GM21576 (cell line): ENCODE measurements at regions not wholly inside any gene's neighbourhood (a gene's known extent, or its start where the extent isn't known, plus 50 kb on each side); places are given as distances from the start of the nearest gene placed in this dataset.
A peak's percentile ranks its signal among the peaks of the same experiment; 100 is the strongest.
"Not testable (repeated sequence)": the region's sequence is repeated elsewhere in the genome, so short reads cannot be mapped to it uniquely, and the experiment has no call there.

Source experiments
- ATAC-seq: cut with Tn5 transposase; IDR thresholded peaks from one replicate; pipeline ENCODE4 v1.9.1; 2021; ENCODE audit warnings: mild to moderate bottlenecking, moderate library complexity; ENCODE audit not compliant: unreplicated experiment

DNA sequence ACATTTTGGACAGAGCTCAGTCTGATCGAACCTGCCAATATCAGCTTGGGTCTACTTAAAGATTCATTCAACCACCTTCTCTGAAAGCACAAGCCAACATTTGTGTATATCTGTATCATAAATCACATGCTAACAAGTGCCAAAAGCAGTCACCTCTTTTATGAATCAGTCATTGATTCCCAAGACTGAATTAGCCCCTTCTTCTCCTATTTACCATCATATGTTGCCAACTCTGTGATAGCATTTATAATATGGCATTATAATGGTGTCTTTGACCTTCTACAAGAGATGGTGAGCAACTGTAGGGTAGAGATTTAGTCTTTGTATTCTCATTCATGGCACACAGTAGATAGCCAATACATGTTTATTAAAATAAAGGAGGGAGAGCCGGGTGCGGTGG is 61.4 kb downstream of the DDX53 start:
- no peak for ATAC-seq

DNA sequence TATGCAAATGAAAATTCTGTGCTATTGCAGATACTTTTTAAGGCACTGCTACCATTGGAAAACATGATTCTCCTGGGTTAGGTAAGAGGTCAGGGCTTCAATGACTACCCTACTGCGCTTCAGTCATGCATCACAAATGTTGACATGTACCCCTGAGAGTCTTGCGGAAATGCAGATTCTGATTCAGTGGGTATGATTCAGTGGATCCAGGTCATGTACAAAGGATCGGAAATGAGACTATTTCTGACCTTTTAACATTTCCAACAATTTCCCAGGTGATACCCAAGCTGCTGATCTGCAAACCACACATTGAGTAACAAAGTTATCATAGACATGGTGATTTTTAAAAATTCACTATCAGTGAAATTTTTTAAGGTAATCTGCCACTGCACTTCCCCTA is 62.6 kb downstream of the DDX53 start:
- no peak for ATAC-seq

DNA sequence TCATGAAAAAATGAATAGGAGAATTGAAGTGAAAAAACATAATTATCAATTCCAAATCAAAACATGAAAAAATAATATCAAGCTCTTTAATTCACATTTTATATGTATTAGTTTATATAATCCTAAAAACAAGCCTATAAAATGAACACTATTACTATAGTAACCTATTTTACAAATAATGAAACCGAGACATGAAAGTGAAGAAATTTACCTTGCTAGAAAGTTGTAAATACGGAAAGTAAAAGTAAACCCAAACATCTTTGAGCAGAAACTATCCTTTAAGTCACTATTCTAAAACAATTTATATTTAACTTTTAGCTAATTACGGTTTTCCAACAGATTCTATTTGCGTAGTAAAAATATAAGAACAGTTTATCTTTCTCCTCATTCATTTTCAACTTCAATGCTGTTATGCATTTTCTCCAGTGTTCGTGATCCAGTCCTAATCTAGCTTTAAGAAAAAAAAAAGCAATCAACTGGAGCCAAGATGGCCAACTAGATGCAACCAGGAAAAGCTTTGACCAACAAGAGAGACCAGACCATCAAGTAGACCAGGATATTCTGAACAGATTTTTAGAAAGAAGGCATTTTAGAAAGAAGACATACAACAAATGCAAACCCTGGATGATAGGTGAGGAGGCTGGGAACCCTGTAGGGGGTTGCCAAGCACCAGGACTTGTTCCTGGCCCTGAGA is 67.0 kb downstream of the DDX53 start:
- peak; percentile 80 for ATAC-seq

DNA sequence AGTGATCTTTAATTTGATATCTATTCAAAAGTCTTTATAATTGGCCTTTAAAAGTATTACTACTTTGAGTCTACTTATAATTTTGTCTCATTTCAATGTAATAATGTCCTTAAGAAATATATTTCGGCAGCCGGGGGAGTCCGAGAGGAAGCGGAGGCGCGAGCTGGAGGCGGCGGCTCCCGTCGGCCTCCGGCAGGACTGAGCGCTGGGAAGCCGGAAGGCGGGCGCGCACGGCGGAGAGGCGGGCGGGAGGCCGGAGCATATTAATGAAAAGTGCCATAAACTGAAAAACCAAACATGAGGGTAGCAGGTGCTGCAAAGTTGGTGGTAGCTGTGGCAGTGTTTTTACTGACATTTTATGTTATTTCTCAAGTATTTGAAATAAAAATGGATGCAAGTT is 75.7 kb downstream of the DDX53 start:
- not testable (repeated sequence) for ATAC-seq

DNA sequence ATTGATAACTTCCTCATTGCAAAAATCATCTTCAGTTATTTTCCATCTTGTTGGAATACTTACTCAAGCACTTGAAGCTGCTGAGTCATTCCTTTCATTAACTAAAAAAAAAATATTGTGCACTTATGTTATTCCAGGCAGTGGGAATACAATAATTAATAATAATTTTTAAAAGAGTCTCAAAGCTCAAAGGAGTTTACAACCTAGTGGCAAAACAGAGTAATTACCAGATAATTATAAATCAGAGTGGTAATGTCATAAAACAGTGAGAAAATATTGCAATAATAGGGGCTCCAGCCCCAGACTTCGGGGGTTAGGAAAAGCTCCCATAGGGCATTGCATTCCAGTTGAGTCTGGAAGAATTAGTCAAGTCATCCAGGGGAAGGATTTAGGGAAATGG is 79.6 kb downstream of the DDX53 start:
- ATAC-seq, result no peak

DNA sequence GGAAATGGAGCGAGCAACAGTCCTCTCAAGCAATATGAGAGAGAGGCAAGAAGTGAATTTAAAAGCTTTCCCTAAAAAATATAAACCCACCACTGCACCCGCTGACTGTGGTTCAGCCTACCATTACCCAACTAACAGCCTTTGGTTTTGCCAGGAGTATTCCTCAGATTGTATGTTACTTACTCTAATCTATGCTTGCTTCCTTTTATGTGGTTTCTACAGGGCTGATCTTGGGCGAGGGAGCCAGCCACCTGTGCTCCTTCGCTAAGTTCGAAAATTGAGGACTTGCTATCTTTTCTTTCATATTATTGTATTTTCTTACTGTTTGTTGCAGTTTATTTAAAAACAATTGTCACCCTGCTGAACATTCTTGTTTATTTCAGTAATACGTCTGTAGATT is 101.1 kb downstream of the DDX53 start:
- no peak for ATAC-seq

DNA sequence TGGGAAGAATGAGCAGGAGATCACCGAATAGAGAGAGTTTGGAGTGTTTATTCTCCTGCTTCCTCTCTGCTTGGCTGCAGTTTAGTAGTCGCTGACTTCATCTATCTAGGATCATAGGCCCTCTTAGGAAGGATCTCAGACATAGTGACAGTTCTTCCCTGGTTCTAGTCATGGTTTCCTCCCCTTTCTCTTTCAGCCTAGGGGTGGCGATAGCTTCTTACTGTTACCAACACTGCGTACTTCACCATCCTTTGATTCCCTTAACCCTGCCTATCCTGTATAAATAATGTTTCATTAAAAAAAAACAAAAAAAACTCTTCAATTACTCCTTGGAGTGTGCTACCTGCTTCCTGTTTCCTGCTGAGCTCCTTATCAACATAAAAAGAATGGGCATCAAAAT is 103.8 kb downstream of the DDX53 start:
- no peak for ATAC-seq

DNA sequence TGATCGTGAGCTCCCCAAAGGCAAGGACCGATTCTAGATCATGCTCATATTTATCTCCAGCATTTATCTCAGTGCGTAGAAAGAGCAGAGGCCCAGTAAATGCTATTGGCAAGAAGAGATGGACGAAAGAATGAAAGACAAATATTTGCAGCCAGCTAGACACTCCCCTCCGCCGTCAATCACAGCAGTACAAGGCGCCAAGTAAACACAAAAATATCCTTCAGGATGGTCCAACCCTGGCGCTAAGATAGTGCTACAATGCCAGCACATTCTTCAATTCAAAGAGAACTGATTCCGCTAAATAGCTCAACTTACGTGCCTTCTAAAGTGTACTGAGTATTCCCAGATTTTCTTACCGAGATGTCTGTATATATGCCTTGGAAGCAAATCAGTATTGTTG is 114.5 kb downstream of the DDX53 start:
- no peak for ATAC-seq

DNA sequence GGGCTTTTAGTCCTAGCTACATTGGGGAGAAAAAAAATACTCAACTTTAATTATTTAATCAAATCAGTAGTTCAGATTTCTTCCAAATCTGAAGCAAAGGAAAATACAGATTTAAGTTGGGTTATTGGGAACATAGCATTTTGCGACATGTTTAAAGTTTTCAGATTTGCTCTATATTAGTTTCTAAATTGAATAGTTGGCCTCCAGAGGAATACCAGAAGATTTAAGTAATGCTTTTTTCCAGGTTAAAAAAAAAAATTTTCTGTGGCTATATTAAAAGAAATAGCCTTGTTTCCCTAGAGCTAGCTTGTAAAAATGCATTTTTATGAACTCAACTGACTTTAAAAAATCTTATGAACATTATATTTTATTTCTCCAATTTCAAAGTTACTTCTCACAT is 115.9 kb downstream of the DDX53 start:
- ATAC-seq, result no peak

DNA sequence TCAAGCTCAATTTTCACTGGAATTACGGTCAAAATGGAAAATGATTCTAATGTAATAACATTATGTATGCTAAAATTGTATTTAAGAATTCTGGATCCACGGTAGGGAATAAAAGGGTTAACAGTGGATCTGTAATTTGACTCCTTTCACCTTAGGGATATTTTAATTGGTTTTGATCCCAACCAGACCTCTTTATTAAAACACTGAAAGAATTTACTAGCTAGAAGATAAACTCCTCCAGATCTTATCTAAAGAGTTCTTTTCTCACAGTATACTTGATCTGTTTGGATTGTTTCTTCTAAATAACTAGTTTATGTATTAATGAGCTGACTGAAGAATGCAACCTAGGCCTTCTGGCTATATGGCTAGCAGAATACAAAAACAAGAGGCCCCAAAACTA is 118.4 kb downstream of the DDX53 start:
- ATAC-seq, result no peak

DNA sequence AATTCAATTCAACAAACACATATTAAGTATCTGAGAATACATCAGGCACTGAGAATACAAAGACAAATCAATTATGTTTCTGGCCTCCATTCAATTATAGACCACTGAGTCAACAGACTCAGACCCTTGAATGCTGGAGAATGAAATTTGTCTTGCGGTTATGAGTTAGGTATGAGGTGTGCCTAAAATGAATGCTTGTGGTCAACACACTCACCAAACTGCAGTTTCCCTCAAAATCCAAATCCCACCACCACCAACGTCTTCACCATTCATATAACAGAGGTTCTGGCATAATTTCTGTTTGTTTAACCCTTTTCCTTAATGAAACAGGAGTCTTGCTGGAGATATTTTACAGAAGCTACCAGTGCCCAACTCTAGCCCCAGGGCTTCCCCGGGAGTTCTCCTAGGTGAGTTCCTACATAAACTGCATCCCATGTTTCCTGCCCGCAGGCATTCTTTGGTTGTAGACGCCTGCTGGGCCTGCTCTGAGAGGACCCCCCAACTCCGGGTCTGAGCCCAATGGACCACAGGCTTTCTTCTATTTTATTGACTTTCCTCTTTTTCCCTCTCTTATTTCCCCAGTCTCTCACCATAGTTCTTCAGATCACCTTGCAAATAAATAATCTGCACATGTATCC is 119.2 kb downstream of the DDX53 start:
- no peak for ATAC-seq

DNA sequence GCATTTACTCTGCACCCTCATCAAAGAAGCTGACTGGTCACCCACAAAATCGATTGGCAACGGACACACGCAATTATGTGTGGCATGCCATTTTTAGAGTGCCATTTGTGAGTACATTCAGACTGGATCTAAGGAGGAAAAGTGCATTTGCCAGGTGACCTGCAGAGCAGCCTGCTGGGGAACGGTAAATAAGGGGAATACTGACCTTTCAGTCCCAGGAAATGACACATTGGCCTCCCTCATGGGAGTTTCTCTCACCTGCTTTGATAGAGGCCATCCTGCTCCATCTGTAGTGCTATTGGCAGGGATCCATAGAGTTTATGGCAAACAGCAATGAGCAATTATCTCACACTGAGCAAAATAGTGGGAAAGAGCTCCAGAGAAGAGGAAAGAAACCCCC is 127.8 kb downstream of the DDX53 start:
- no peak for ATAC-seq

DNA sequence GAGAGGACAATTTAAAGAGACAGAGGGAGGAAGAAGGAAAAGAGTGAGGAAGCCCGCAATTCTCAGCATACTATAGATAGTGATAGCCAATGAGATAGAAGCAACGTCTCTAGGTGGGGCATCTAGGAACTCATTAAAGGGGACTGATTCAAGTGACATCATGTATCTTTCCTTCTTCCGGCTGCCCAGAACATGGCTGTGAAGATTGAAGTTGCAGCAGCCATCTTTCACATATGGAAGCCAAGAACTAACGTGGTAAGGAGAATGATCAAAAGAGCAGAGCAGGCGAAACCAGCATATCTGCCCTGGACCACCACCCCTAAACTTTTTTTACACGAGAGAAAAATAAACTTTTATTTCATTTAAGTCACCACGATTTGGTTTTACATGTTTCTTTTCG is 133.8 kb downstream of the DDX53 start:
- no peak for ATAC-seq

DNA sequence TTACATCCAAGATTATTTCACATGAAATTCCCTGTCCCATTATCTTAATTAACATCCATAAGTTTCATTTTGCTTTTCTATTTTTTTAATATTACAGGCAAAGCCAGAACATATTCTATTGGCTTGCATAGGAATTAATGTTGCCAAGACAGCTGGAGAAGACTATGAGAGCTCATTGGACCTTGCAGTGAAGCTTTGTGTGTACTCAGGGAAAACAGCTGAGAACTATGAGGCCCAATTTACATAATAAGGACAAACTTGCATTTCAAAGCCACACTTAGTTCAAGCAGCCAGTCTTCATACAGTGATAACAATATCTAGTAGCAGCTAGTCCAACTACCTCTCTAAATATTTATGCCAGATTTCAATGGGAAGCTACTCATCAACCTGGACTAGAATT is 134.4 kb downstream of the DDX53 start:
- no peak for ATAC-seq

DNA sequence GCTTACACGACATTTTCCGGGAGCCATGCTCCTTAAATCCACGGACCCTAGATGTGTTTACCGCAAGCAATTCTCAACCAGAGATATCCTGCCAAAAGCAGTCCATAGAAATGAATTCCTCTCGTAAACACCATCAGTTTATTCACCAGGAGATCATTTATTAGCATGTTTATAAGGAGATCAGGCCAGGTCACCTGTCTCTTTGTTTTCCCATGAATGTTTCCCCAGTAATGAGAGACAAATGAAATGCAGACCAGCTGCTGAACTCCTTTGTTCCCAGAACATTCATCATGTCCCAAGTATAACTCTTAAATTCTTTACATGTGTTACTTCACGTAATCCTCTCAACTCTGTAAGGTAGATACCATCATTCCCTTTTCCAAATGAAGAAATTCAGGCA is 137.1 kb downstream of the DDX53 start:
- ATAC-seq, result no peak

DNA sequence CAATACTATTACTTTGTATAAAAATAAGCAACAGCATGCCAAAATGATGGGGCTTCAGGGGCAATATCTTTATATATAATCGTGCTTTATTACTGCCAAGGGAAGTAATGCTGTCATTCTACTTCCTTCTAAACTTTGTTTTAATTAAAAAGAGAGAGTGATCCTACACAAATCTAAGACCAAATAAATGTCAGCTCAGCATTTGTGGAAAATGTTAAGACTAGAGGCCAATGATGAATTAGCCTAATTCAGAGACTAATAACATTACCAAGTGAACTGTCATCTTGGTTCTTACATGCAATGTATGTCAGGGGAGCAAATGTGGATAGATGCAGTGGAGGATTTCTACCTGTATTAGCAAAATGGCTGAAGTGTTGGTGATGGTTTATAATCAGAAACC is 166.4 kb upstream of the PTCHD1 start:
- ATAC-seq, result no peak

DNA sequence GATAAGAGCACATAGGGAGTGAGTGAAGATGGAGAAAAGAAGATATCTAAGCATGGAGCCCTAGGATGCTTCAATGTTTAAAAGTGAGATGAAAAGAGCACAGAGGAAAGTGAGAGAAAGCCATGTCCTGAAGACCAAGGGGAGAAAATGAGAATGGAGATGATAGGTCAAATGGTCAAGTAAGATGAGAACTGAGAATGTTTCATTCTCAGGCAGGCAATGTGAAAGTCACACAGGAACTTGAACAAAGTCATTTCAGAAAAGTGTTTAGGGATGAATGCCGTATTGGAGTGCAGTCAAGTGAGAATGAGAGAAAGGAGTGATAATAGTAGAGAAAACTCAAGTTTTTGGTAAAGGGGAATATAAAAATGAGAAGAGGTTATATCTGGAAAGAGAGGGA is 148.7 kb upstream of the PTCHD1 start:
- ATAC-seq, result peak; percentile 66

DNA sequence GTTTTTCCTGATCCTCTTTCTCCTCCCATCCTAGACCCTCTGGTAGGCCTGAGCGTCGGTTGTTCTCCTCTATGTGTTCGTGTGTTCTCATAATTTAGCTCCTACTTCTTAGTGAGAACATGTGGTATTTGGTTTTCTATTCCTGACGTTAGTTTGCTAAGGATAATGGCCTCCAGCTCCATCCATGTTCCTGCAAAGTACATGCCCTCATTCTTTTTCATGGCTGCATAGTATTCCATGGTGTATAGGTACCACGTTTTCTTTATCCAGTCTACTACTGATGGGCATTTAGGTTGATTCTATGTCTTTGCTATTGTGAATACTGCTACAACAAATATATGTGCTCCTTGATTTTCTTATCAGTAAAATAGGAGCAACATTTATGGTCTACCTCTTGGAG is 146.8 kb upstream of the PTCHD1 start:
- ATAC-seq, result no peak

DNA sequence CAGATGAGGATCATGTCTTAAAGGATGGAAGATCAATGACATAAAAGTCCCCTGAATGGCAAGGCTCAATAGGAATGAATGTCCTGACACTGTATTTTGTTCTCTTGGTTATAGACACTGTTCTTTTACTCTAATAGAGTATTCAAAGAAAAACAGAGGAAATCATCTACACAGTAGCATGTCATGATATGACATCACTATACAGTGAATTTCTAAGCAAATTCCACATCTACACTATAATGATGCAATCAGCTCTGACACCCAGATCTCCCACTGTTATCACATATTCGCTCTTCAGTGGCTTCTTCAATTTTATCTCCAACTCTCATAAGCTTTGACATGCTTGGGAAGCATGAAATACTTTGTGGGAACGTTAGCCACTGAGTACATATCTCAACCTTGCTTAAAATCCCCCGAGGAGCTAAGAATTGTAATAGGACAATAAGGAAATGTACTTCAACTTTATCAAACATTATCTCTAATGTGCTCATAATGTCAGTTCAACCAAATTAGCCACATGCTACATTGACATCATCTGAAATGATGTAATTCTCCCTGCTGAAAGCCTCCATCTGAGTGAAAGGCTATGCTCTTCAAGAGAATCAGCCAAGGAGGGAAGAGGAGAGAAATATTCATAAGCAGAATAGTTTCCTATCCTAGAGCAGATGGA is 139.6 kb upstream of the PTCHD1 start:
- no peak for ATAC-seq

DNA sequence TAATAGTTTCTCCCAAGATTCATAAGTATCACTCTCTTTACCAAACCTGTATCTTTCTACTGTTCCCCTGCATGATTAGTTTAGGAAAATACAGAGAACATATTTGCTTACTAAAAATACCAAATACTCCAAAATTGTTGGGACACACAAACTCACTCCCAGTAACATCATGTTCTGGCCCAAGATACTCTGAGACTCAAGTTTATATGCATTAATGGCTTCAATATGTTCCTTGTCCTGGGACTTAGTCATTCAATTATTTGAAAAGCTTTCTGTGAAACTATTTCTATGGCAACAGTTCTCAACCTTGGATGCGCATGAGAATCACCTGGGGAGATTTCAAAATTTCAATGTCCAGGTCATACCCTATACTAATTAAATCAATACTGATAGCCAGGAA is 138.9 kb upstream of the PTCHD1 start:
- ATAC-seq, result no peak

DNA sequence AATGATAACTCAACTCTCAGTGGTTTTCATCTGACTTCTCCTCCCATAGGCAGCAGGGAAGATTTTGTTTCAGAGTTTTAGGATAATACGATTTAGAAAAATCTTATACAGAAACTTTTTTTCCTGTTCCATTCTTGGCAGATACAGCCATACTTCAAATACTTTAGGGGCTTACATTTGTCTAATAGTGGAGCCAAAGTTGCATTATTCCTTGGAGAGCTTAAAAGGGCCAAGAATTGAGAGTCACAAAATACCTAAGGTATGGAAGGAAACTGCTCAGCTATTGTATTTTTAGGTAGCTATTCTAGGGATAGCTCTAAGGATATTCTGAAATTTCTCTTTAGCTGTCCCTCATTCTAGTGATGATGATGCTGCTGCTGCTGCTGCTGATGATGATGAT is 132.9 kb upstream of the PTCHD1 start:
- ATAC-seq, result no peak

DNA sequence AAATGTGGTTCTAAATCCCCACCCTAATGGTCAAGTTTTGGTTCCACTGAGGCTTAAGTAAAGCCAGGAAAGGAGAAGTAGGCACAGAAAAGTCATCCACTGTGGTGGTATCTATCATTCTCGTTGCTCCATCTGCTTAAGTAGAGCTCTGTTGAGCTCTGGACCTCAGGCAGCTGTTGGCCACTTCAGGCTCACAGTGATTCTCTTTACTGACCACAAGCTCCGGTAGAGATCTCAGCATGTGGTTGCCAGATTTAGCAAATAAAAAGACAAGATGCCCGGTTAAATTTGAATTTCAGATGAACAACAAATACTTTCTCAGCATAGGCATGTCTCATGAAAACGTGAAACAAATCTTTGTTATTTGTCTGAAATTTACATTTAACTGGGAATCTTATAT is 132.3 kb upstream of the PTCHD1 start:
- no peak for ATAC-seq

DNA sequence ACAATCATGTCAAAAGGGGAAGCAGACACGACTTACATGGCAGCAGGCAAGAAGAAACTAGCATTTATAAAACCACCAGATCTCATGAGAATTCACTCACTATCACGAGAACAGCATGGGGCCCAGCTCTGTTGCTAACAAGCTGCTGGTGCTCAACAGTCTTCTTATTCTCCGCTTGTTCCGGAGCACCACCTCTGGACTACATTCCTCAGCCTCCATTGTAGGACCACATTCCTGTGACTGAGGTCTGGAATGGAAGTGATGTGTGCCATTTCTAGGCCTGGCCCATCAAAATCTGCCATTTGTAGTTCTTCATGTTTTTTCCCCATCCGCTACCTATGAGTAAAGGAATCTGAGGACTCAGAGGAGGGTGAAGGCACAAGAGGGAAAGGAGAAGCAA is 111.5 kb upstream of the PTCHD1 start:
- ATAC-seq, result no peak
